GM23248 (cell line): ENCODE measurements at regions not wholly inside any gene's neighbourhood (a gene's known extent, or its start where the extent isn't known, plus 50 kb on each side); places are given as distances from the start of the nearest gene placed in this dataset.

Source experiments
- DNase-seq: peaks from one replicate; pipeline ENCODE4 v3.0.0-alpha.2; 2015
- H2AFZ ChIP-seq: fragments of 200-600 bp; sonication (generic); 2 replicates; pipeline ENCODE4 v1.6.1; 2016; ENCODE audit warnings: antibody characterized with exemption
- H3F3A ChIP-seq: fragments of 200-600 bp; sonication (generic); 2 replicates; pipeline ENCODE4 v1.6.1; 2016; ENCODE audit warnings: mild to moderate bottlenecking, antibody characterized with exemption, mixed run types; ENCODE audit not compliant: insufficient read depth
- H3K27ac ChIP-seq: fragments of 200-600 bp; sonication (generic); 2 replicates; pipeline ENCODE4 v1.5.1; 2016; ENCODE audit warnings: mild to moderate bottlenecking
- H3K27me3 ChIP-seq: fragments of 200-600 bp; sonication (generic); replicated peaks from 2 replicates; pipeline ENCODE4 v1.6.1; 2016; ENCODE audit warnings: mild to moderate bottlenecking; ENCODE audit not compliant: insufficient read depth
- H3K36me3 ChIP-seq: fragments of 200-600 bp; sonication (generic); 2 replicates; pipeline ENCODE4 v1.6.1; 2016; ENCODE audit warnings: low read depth, mild to moderate bottlenecking
- H3K4me1 ChIP-seq: fragments of 200-600 bp; sonication (generic); 2 replicates; pipeline ENCODE4 v1.6.1; 2016; ENCODE audit warnings: mild to moderate bottlenecking; ENCODE audit not compliant: insufficient read depth
- H3K4me2 ChIP-seq: fragments of 200-600 bp; sonication (generic); one replicate; pipeline ENCODE4 v1.6.1; 2016; ENCODE audit warnings: mild to moderate bottlenecking; ENCODE audit not compliant: unreplicated experiment
- H3K4me3 ChIP-seq: fragments of 200-600 bp; sonication (generic); 2 replicates; pipeline ENCODE4 v1.5.1; 2016; ENCODE audit warnings: mild to moderate bottlenecking
- H3K79me2 ChIP-seq: fragments of 200-600 bp; sonication (generic); 2 replicates; pipeline ENCODE4 v1.6.1; 2016; ENCODE audit warnings: mild to moderate bottlenecking; ENCODE audit not compliant: insufficient read depth
- H3K9ac ChIP-seq: fragments of 200-600 bp; sonication (generic); 2 replicates; pipeline ENCODE4 v1.6.1; 2016; ENCODE audit warnings: mild to moderate bottlenecking
- H3K9me2 ChIP-seq: fragments of 200-600 bp; sonication (generic); 2 replicates; pipeline ENCODE4 v1.6.1; 2016; ENCODE audit warnings: mixed run types, mild to moderate bottlenecking, moderate library complexity; ENCODE audit not compliant: insufficient read depth
- H3K9me3 ChIP-seq: fragments of 200-600 bp; sonication (generic); one replicate; pipeline ENCODE4 v1.6.1; 2017; ENCODE audit warnings: low read depth
- H4K20me1 ChIP-seq: fragments of 200-600 bp; sonication (generic); 2 replicates; pipeline ENCODE4 v1.6.0; 2016; ENCODE audit not compliant: insufficient read depth
- EZH2 ChIP-seq: fragments of 200-600 bp; sonication (generic); IDR thresholded peaks from 2 replicates; pipeline ENCODE4 v1.6.1; 2018; ENCODE audit warnings: antibody characterized with exemption, mild to moderate bottlenecking; ENCODE audit not compliant: insufficient read depth, poor library complexity, severe bottlenecking
- EZH2phosphoT487 ChIP-seq: fragments of 200-600 bp; sonication (generic); IDR thresholded peaks from 2 replicates; pipeline ENCODE4 v1.6.1; 2018; ENCODE audit warnings: antibody characterized with exemption, moderate library complexity, mild to moderate bottlenecking, low read depth; ENCODE audit not compliant: insufficient read depth
- WGBS, 2 experiments: methylation state at CpG; one replicate each; pipeline ENCODE4 v1.1.6; 2015 to 2017; ENCODE audit warnings: low lambda C conversion rate in 2 of 2, low coverage in 1 of 2; ENCODE audit errors: missing lambda C conversion rate in 2 of 2; 5-methylcytosine and 5-hydroxymethylcytosine counted together
- in situ Hi-C: fragments of 300-500 bp; cut with MboI; formaldehyde crosslinking; loops from 2 replicates; pipeline ENCODE4 v1.15.0; 2020

GRCh38 chr10:52571516-52572182 is 200.9 kb downstream of the MBL2 start:
- Histone ChIP-seq H2AFZ (no peak overlapping the region), H3K27ac (no peak overlapping the region), H3K9ac (no peak overlapping the region), H3K36me3 (no peaks in the 10 kb centered on the region), H3K79me2 (no peaks in the 10 kb centered on the region), H3F3A (peaks cover 24% of the 10 kb centered on the region), H3K4me3 (no peak overlapping the region), H3K9me2 (no peaks in the 10 kb centered on the region), H4K20me1 (no peaks in the 10 kb centered on the region), H3K4me2 (no peak overlapping the region), H3K27me3 (no peaks in the 10 kb centered on the region), H3K4me1 (peaks cover 47% of the 10 kb centered on the region), H3K9me3 (no peaks in the 10 kb centered on the region)
- no peak for TF ChIP-seq EZH2
- in situ Hi-C loops: no loop called here
- no peak for DNase-seq
- 97 to 98% methylated on average over 3 of the region's 3 CpGs for WGBS, 2 experiments

- H3K9me3 ChIP-seq: no peaks in the 10 kb centered on the region
- H3K4me3 ChIP-seq: no peak overlapping the region
- H3K4me1 ChIP-seq: peaks cover 31% of the 10 kb centered on the region
- peaks cover 14% of the 10 kb centered on the region; the same call in 1 of the 2 replicates for H3F3A ChIP-seq
- no peaks in the 10 kb centered on the region for H3K27me3 ChIP-seq
- in situ Hi-C loops: no loop called here
- 34 to 36% methylated on average over 2 of the region's 2 CpGs for WGBS, 2 experiments
- H3K9ac ChIP-seq: no peak overlapping the region
- no peak overlapping the region for H3K27ac ChIP-seq
- H3K36me3 ChIP-seq: no peaks in the 10 kb centered on the region
- no peaks in the 10 kb centered on the region for H4K20me1 ChIP-seq
- H2AFZ ChIP-seq: peak overlapping the region; percentile 37
- TF ChIP-seq EZH2 (no peak), EZH2phosphoT487 (no peak)
- no peaks in the 10 kb centered on the region for H3K79me2 ChIP-seq
- H3K9me2 ChIP-seq: no peaks in the 10 kb centered on the region
- H3K4me2 ChIP-seq: no peak overlapping the region
- DNase-seq: peak; percentile 61
These were observed 199.2 kb downstream of the MBL2 start for GRCh38 chr10:52573347-52573746.

- in situ Hi-C loops: no loop called here
- DNase-seq: no peak
- Histone ChIP-seq H3K27me3 (no peaks in the 10 kb centered on the region), H3F3A (peaks cover 6% of the 10 kb centered on the region; the same call in 1 of the 2 replicates), H3K4me3 (no peak overlapping the region), H3K36me3 (no peaks in the 10 kb centered on the region), H2AFZ (no peak overlapping the region), H3K9ac (no peak overlapping the region), H3K9me2 (no peaks in the 10 kb centered on the region), H3K79me2 (no peaks in the 10 kb centered on the region), H4K20me1 (no peaks in the 10 kb centered on the region), H3K4me2 (no peak overlapping the region), H3K27ac (no peak overlapping the region), H3K9me3 (no peaks in the 10 kb centered on the region), H3K4me1 (peaks cover 26% of the 10 kb centered on the region)
- WGBS, 2 experiments: 60 to 62% methylated on average over 2 of the region's 2 CpGs
- no peak for TF ChIP-seq EZH2phosphoT487
These were observed 197.9 kb downstream of the MBL2 start for GRCh38 chr10:52574697-52575096.

GRCh38 chr10:52577047-52577446 is 195.5 kb downstream of the MBL2 start:
- Histone ChIP-seq H2AFZ (no peak overlapping the region), H3K79me2 (no peaks in the 10 kb centered on the region), H3K4me2 (no peak overlapping the region), H3F3A (no peaks in the 10 kb centered on the region), H3K4me1 (peaks cover 13% of the 10 kb centered on the region), H3K9ac (no peak overlapping the region), H3K9me2 (no peaks in the 10 kb centered on the region), H3K36me3 (no peaks in the 10 kb centered on the region), H3K9me3 (no peaks in the 10 kb centered on the region), H3K27ac (no peak overlapping the region), H4K20me1 (no peaks in the 10 kb centered on the region), H3K4me3 (no peak overlapping the region), H3K27me3 (no peaks in the 10 kb centered on the region)
- TF ChIP-seq EZH2 (no peak), EZH2phosphoT487 (no peak)
- in situ Hi-C loops: no loop called here
- no peak for DNase-seq
- 95 to 98% methylated on average over 2 of the region's 2 CpGs for WGBS, 2 experiments
